ENCODE measurements at regions not wholly inside any gene's neighbourhood (a gene's known extent, or its start where the extent isn't known, plus 50 kb on each side); places are given as distances from the start of the nearest gene placed in this dataset.

GRCh38 chr1:37085393-37085792 lies 51.1 kb upstream of the GRIK3 start:
- DNase-seq (ENCODE audit: low read depth): no peak
- TF ChIP-seq, protein P1, sequence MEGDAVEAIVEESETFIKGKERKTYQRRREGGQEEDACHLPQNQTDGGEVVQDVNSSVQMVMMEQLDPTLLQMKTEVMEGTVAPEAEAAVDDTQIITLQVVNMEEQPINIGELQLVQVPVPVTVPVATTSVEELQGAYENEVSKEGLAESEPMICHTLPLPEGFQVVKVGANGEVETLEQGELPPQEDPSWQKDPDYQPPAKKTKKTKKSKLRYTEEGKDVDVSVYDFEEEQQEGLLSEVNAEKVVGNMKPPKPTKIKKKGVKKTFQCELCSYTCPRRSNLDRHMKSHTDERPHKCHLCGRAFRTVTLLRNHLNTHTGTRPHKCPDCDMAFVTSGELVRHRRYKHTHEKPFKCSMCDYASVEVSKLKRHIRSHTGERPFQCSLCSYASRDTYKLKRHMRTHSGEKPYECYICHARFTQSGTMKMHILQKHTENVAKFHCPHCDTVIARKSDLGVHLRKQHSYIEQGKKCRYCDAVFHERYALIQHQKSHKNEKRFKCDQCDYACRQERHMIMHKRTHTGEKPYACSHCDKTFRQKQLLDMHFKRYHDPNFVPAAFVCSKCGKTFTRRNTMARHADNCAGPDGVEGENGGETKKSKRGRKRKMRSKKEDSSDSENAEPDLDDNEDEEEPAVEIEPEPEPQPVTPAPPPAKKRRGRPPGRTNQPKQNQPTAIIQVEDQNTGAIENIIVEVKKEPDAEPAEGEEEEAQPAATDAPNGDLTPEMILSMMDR (IDR thresholded peaks at IDR 0.05; ENCODE audit: insufficient read depth, low read depth, low read length, missing control alignments): no peak
- H3K4me3 ChIP-seq (ENCODE audit: low read length): no peak overlapping the region

DNA sequence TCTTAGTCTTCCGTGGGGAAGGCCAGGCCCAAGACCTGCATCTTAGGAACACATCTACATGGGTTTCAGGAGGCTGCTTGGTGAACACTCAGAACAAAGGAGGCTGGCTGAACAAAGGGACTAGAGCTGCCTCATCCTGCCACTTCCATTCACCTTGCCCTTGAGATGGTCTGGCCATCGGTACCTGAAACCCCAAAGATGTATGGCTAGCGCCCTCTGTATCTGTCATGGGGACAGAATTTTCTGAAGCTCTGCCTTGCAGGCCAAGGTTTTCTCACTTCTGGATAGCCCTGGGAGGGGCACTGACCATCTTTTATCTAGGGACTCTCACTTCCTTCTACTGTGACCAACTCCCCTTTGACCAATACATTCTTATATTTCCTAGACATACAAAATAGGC lies 55.4 kb upstream of the GRIK3 start:
- H3K4me3 ChIP-seq (ENCODE audit: low read length): no peak overlapping the region
- DNase-seq (ENCODE audit: low read depth): no peak
- TF ChIP-seq, protein P1 (IDR thresholded peaks at IDR 0.05; ENCODE audit: insufficient read depth, low read depth, low read length, missing control alignments): no peak

GRCh38 chr1:37090671-37091070 lies 56.4 kb upstream of the GRIK3 start:
- no peak overlapping the region for H3K4me3 ChIP-seq (ENCODE audit: low read length)
- DNase-seq (ENCODE audit: low read depth): no peak
- TF ChIP-seq, protein P1 (IDR thresholded peaks at IDR 0.05; ENCODE audit: insufficient read depth, low read depth, low read length, missing control alignments): no peak

GRCh38 chr1:37092937-37093336 lies 58.6 kb upstream of the GRIK3 start:
- no peak overlapping the region for H3K4me3 ChIP-seq (ENCODE audit: low read length)
- TF ChIP-seq, protein P1 (IDR thresholded peaks at IDR 0.05; ENCODE audit: insufficient read depth, low read depth, low read length, missing control alignments): no peak
- no peak for DNase-seq (ENCODE audit: low read depth)

- DNase-seq (ENCODE audit: low read depth): no peak
Measured at GRCh38 chr1:37094302-37094701, 60.0 kb upstream of the GRIK3 start.

DNA sequence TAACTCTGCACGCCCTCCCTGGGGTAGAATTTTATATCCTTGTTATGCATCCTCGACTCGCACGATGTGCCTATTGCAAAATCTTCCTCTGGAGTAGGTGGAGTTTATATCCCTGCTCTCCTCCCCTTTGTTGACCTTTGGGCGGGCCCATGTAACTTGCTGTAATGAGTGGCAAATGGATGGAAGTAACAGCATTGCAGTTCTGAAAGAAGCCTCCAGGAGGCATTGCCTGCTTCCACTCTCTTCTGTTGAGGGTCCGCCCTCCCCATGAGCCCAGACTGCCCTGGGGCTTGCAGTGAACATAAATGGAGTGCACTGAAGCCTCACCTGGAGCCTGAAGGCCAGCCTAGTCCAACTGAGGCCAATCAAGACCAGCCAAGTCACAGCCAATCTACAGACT lies 62.2 kb upstream of the GRIK3 start:
- no peak overlapping the region for H3K4me3 ChIP-seq (ENCODE audit: low read length)
- TF ChIP-seq, protein P1 (IDR thresholded peaks at IDR 0.05; ENCODE audit: insufficient read depth, low read depth, low read length, missing control alignments): no peak
- DNase-seq (ENCODE audit: low read depth): no peak

More at GRCh38 chr1:37094302-37094701, 60.0 kb upstream of the GRIK3 start:
- H3K4me3 ChIP-seq (ENCODE audit: low read length): no peak overlapping the region
- TF ChIP-seq, protein P1 (IDR thresholded peaks at IDR 0.05; ENCODE audit: insufficient read depth, low read depth, low read length, missing control alignments): no peak

DNA sequence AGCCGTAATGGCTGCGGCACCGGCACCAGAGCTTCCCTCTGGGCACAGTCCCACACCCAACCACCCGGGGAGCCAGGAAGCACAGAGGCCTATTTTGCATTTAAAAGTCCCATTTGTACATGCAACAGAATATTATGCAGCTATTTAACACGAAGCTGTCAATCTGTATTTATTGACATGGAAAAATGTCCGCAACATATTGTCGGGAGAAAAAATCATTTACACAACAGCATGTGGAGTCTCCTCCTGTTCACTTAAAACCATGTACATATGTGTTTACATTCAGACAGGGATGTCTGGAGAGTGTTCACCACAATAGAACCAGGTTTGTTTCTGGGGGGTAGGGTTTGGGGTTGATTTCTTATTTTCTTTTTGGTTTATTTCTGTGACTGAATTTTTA lies 63.4 kb upstream of the GRIK3 start:
- no peak overlapping the region for H3K4me3 ChIP-seq (ENCODE audit: low read length)
- DNase-seq (ENCODE audit: low read depth): no peak
- TF ChIP-seq, protein P1 (IDR thresholded peaks at IDR 0.05; ENCODE audit: insufficient read depth, low read depth, low read length, missing control alignments): no peak
